Left colon (tissue), 2 donors: ENCODE measurements at regions not wholly inside any gene's neighbourhood (a gene's known extent, or its start where the extent isn't known, plus 50 kb on each side); places are given as distances from the start of the nearest gene placed in this dataset.
"Not testable (repeated sequence)": the region's sequence is repeated elsewhere in the genome, so short reads cannot be mapped to it uniquely, and the experiment has no call there.

Experiments used
- ATAC-seq: fragments of 200-7000 bp; cut with Tn5 transposase; one replicate; pipeline ENCODE4 v1.9.1; 2020; ENCODE audit warnings: mild to moderate bottlenecking, moderate library complexity
- DNase-seq, 2 donors: peaks; one replicate each; pipeline ENCODE4 v3.0.0-alpha.2; 2020
- intact Hi-C, 2 donors: fragments of 100-400 bp; cut with DNase I in 1 of 2; cut with micrococcal nuclease in 1 of 2; formaldehyde crosslinking; loops; one replicate each; pipeline versions ENCODE4 v1.11.2 to v1.14.0; 2022; cut with DNase I, micrococcal nuclease
- donor health status: DM: no; HTN: no; CAD: no.
- donor health status: DM: yes; HTN: yes; CAD: no.

GRCh38 chr13:111659219-111659775 is 338.9 kb downstream of the TEX29 start:
- no peak for DNase-seq
- intact Hi-C loops = no loop called here
- ATAC-seq = no peak

- intact Hi-C loops = no loop called here
- ATAC-seq = no peak
These were observed 339.4 kb downstream of the TEX29 start for GRCh38 chr13:111659842-111660241.

DNA sequence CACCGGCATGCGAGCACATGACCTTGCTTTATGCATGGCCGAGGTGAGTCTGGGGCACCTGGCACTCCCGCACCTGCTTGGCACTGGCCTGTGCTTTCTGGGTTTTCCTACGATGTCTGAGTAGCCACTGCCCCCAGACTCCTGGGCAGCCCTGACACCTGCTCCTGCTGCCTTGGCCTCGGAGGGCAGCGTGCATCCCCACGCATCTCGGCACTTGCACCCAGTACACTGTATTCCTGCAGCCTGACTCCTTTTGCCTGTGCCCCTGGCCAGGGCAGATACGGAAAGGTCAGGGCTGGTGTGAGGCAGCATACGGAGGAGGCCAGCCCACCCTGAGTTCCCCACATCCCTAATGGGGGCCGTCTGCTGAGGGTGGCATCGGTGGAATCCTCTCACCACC is 340.6 kb downstream of the TEX29 start:
- intact Hi-C loops = no loop called here
- no peak for ATAC-seq
- DNase-seq = no peak

More at GRCh38 chr13:111659842-111660241, 339.4 kb downstream of the TEX29 start:
- DNase-seq = no peak

DNA sequence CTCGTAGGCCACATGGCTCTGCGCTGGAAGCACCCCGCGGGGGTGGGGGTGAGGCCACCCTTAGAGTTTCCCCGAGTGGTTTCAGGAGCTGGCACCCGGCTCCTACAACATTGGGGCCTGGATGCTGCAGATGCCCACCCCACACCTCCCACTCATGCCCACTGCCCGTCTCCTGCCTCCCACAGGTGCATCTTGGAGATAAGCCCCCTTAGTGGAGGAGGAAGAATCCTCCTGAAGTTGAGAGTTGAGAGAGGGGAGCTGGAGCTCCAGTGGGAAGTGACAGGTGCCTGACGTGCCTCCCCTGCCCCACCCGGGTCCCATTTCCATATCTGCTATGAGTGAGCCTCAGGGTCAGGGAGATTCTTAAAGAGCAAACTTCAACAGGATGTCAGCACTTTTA is 341.3 kb downstream of the TEX29 start:
- intact Hi-C loops = no loop called here
- no peak for ATAC-seq
- DNase-seq = no peak

DNA sequence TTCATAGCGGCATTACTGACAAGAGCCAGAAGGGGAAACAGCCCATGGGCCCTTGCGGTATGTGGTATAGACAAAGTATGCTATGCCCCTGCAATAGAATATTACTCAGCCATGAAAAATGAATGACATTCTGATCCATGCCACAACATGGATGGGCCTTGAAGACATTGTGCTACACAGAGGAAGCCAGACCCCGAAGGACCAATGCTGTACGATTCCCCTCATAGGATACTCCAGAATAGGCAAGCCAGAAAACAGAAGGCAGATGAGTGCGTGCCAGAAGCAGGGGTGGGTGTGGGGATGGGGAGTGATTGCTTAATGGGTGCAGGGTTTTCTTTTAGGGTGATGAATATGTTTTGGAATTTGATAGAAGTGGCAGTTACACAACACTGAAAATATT is 342.0 kb downstream of the TEX29 start:
- DNase-seq (no peak), ATAC-seq (no peak)
- intact Hi-C loops = no loop called here

- ATAC-seq (no peak), DNase-seq (no peak)
- intact Hi-C loops = no loop called here
These were observed 342.5 kb downstream of the TEX29 start for GRCh38 chr13:111662895-111663294.

GRCh38 chr13:111663505-111663904 is 343.1 kb downstream of the TEX29 start:
- ATAC-seq (no peak), DNase-seq (no peak)
- intact Hi-C loops = no loop called here

GRCh38 chr13:111663953-111664421 is 343.5 kb downstream of the TEX29 start:
- intact Hi-C loops = no loop called here
- no peak for ATAC-seq
- no peak for DNase-seq

- intact Hi-C loops = no loop called here
- DNase-seq = no peak
- ATAC-seq = no peak
These were observed 344.3 kb downstream of the TEX29 start for GRCh38 chr13:111664696-111665095.

- DNase-seq (no peak), ATAC-seq (no peak)
- intact Hi-C loops = no loop called here
These were observed 345.3 kb downstream of the TEX29 start for GRCh38 chr13:111665691-111666095.

DNA sequence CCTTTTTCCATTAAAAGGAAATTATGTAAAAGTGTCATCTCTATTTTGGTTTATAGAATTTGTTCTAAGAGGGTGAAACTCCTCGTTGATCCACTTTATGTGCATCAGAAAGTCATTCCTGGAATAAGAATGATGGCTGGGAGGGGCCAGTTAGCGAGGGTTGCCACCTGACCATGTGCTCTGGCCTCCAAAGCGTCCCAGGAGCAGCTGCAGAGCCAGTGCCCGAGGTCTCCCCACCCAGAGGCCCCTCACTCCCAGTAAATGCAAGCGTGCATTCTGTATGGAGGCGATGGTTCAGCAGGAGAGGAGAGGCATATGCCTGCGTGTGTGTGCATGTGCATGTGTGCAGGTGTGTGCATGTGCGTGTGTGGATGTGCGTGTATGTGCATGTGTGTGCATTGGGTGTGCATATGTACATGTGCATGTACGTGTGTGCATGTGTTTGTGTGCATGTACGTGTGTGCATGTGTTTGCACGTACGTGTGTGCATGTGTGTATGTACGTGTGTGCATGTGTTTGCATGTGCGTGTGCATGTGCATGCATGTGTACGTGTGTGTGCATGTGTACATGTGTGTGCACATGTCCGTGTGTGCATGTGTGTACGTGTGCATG is 345.8 kb downstream of the TEX29 start:
- no peak for DNase-seq
- intact Hi-C loops = no loop called here
- no peak for ATAC-seq

- intact Hi-C loops = no loop called here
- ATAC-seq (no peak), DNase-seq (no peak)
These were observed 347.3 kb downstream of the TEX29 start for GRCh38 chr13:111667757-111668156.

DNA sequence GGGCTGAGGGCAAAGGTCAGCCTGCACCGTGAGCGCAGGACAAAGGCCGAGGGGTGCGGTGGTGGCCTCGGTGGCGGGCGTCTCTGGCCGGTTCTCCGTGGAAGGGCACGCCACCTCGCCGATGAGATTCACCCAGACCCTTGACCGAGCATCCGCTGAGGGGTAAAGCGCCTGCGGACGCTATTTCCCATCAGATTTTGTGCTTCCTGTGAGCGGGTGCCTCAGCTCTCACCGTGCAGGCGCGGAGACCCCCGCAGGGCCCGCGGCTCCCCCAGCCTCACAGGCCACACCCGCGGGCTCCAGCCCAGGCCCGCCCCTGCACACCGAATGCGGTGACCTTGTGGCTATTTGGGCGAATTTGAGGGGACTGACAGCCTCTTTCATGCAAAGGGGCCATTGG is 348.0 kb downstream of the TEX29 start:
- intact Hi-C loops = no loop called here
- no peak for ATAC-seq
- no peak for DNase-seq

DNA sequence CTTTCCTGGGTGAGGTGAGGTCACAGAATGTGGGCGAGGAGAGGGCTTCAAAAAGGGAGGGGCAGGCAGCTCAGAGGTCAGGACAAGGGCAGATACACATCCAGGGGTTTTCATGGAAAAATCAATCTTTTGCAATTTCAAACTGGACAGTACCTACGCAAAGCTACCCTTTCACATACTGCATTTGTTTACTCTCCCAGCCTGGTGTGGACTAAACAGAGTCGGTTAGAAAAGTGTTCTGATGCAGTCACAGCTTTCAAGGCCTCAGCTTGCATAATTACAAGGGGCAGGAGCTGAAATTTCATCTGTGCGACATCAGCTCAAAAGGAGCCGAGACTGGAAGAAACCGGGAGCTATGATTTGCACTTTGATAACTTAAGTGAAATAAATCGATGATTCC is 351.8 kb downstream of the TEX29 start:
- ATAC-seq, intact Hi-C loops, DNase-seq: not testable (repeated sequence)

DNA sequence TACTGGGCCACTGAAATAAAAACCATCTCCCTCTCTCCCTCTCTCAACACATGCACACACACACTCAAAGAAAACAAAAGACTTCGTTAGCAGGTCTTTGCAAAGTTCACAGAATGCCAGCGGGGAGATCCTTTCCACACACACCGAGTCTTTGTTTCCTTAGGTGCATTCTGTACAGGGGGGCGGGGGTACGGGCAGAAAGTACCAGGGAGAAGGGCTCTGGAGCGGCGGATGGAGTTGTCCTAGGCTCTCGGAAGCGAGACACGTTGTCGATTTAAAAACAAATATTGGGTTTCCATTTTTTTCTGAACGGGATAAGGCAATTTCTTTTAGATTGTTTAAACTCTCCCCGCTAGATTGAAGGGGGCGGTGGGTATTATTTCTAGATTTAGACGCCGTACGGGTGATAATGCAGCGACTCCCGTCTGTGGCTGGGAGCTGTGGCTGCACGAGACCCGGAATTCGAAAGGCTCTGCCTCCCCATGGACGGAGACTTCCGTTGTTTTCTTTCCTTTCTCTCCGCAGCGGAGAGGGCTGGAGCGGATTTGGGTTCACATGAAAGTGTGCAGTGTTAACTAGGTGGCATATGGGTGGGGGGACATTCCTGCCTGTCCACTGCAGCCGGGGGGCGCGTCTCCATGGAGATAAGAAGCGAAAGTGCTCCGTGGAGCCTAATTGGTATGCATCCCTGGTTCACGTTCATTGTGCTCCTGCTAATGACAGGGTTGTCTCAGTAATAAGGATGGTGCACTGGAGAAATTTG is 357.9 kb downstream of the TEX29 start:
- ATAC-seq, intact Hi-C loops, DNase-seq: not testable (repeated sequence)

GRCh38 chr13:111679645-111680044 is 359.2 kb downstream of the TEX29 start:
- ATAC-seq, DNase-seq, intact Hi-C loops: not testable (repeated sequence)

DNA sequence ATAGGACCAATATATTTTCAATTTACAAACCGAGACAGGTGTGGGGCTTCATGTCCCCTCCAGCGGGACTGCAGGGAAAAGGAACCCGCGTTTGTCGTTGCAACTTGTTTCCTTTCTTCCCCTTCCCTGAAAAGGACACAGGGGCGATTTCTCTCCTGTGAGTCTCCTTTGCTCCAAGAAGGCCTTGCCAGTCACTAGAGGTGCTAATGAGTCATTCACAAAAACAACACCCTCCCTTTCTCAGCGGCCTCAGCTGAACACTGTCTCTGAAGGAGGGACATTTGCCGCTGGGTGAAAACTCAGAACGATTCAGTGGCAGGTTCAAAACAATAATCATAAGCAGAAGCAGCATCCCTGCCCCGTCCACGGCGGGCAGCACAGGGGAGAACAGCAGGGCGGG is 359.7 kb downstream of the TEX29 start:
- DNase-seq, intact Hi-C loops, ATAC-seq: not testable (repeated sequence)

DNA sequence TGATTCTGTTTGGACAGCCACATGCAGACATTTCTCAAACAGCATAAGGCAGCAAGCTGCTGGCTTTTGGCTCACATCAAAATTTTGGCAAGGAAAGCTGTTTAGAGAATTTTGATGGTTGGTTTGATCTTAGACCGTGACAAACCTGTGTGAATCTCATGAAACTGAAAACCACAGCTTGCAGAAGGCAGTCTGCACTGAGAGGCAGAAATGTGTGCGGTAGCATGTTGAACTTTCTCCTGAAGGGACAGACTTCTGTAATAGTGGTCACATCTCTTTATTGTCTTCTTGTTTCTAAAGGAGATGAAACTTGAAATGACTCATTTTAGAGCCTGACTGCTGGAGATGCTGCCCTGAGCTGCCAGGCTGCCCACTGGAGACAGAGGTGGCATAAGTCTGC is 371.6 kb downstream of the TEX29 start:
- not testable (repeated sequence) for DNase-seq

DNA sequence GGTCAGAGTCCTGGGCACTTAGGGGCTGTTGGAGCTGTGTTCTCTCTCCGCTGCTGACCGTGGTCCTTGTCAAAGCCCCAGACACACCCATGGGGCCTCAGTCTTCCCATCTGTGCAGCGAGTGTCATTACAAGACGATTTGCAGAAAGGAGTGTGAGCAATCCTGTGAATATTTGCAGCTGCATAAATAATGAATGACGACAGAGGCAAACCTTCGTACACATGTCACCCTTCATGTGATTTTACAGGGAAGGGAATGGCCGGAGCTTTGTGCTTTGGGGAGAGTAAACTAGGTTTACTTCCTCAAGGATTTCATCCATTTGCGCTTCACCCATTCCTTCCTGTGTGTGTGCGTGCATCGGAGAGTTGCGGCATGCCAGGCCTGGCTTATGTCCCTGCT is 370.8 kb upstream of the SOX1 start:
- ATAC-seq, intact Hi-C loops, DNase-seq: not testable (repeated sequence)

More for the DNA sequence above, 371.6 kb downstream of the TEX29 start:
- ATAC-seq, intact Hi-C loops: not testable (repeated sequence)

- ATAC-seq, intact Hi-C loops, DNase-seq: not testable (repeated sequence)
These were observed 364.9 kb upstream of the SOX1 start for GRCh38 chr13:111702059-111702458.
